ENCODE measurements at regions not wholly inside any gene's neighbourhood (a gene's known extent, or its start where the extent isn't known, plus 50 kb on each side); places are given as distances from the start of the nearest gene placed in this dataset.
"Not testable (repeated sequence)": the region's sequence is repeated elsewhere in the genome, so short reads cannot be mapped to it uniquely, and the experiment has no call there.

DNA sequence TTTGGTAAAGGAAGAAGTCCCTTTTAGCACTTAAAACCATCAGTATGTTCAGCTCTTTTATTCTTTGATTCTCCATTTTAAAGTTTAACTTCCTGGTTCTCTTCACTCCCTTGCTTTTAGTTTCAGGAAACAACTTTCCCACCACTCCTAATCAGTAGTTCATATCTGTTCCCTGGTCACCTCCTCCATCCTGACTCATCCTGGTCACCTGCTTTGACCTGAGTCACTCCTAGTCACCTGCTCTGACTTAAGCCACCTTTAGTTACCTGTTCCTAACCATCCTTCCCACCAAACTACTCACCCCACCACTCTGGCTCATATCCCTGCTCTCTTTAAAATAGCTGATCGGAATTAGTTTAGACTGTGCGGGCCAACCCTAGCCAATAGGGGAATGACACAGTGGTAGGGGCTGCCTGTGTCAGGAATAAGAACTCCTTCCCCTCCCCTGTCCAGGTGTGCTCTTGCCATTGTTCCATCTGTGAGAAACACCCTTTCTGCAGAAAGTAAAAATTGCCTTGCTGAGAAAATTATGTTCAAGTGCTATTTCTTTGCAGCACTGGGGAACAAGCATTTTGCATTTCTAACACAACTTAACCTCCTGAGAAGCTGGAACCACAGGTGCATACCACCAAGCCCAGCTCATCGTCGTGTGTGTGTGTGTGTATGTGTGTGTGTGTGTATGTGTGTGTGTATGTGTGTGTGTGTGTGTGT, 204.0 kb upstream of the MAOA start:
- TF ChIP-seq CTCF (conservative IDR thresholded peaks at IDR 0.05); EZH2 (IDR thresholded peaks at IDR 0.05; ENCODE audit: low read depth): not testable (repeated sequence)
